ENCODE measurements at regions not wholly inside any gene's neighbourhood (a gene's known extent, or its start where the extent isn't known, plus 50 kb on each side); places are given as distances from the start of the nearest gene placed in this dataset.

DNA sequence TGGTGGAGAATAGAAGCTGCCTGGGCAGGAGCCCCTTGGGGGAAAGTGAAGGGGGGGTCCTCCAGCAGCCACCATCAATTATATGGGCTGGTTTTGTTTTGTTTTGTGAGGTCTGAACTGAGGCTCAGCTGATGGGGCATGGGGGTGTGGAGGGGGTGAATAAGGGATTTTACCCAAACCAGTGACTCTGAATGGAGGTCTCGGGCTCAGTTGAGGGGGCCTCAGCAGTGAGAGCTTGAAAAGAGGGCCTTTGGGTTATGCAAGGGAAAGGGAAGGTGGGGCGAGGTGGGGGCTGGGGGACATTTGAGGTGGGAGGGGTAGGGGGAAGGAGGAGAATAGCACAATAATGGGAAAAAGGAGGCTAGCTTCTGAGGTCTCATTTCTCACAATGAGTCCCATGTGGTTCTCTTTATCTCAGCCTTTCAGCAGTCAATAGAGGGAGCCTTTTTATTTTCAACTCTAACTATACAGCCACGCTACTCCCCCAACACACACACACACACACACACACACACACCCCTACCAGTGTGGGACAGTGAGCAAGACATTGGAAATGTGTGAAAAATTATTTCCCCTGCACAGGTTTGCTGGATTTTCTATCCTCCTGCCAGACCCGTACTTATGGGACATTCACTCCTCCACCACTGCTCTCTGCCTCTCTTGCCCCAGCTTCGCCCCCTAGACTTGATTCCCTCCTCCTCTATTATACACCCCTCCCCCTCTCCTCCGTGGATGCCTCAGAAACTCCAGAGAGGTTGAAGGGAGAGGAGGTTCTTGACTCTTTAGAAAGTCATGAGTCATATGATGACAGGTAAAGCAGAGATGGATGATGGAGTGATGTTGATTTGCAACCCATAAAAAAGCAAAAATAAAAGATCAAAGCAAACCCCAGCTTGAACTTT, 96.0 kb downstream of the GTPBP8 start:
- TF ChIP-seq POLR2A (IDR thresholded peaks at IDR 0.05): no peak
- TF ChIP-seq, protein P1, sequence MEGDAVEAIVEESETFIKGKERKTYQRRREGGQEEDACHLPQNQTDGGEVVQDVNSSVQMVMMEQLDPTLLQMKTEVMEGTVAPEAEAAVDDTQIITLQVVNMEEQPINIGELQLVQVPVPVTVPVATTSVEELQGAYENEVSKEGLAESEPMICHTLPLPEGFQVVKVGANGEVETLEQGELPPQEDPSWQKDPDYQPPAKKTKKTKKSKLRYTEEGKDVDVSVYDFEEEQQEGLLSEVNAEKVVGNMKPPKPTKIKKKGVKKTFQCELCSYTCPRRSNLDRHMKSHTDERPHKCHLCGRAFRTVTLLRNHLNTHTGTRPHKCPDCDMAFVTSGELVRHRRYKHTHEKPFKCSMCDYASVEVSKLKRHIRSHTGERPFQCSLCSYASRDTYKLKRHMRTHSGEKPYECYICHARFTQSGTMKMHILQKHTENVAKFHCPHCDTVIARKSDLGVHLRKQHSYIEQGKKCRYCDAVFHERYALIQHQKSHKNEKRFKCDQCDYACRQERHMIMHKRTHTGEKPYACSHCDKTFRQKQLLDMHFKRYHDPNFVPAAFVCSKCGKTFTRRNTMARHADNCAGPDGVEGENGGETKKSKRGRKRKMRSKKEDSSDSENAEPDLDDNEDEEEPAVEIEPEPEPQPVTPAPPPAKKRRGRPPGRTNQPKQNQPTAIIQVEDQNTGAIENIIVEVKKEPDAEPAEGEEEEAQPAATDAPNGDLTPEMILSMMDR (IDR thresholded peaks at IDR 0.05): no peak
